HepG2 (cell line): ENCODE measurements at regions not wholly inside any gene's neighbourhood (a gene's known extent, or its start where the extent isn't known, plus 50 kb on each side); places are given as distances from the start of the nearest gene placed in this dataset.

Source experiments
- ATAC-seq: fragments of 200-7000 bp; cut with Tn5 transposase; 3 replicates; pipeline ENCODE4 v1.9.1; 2020; ENCODE audit warnings: mild to moderate bottlenecking, moderate library complexity
- BruUV-seq: library from RNA; stranded (reverse); fragments of 400-500 nt; replicated peaks from 2 replicates; lab custom pipeline; 2021; lab: Mats Ljungman, UMichigan
- CTCF ChIA-PET: fragments of 300-600 bp; formaldehyde crosslinking; extraction: SDS; loops from one replicate; lab custom pipeline; 2021; ENCODE audit warnings: low total read pairs, inconsistent platforms, low intra/inter-chr PET ratio; lab: Yijun Ruan, JAX
- POLR2A ChIA-PET: fragments of 350-600 bp; sonication (Branson Sonifier 250); formaldehyde crosslinking; loops from one replicate; lab custom pipeline; 2020; ENCODE audit warnings: antibody characterized with exemption, inconsistent platforms; lab: Yijun Ruan, JAX
- DNase-seq: peaks from one replicate; pipeline ENCODE4 v3.0.0-alpha.2; 2015; ENCODE audit warnings: low spot score
- FAIRE-seq: peaks from 3 replicates; lab custom pipeline; 2011; peaks lifted over from hg19 to GRCh38; lab: Jason Lieb, UNC
- H2AFZ ChIP-seq: one replicate; pipeline ENCODE4 v1.6.1; 2011; ENCODE audit warnings: low read length, inconsistent platforms
- H3K27ac ChIP-seq: fragments of 300-600 bp; 3 replicates; pipeline ENCODE4 v1.8.0; 2011; ENCODE audit warnings: mixed run types, mild to moderate bottlenecking, mixed read lengths, low read length, inconsistent platforms; ENCODE audit not compliant: insufficient read depth; ENCODE audit errors: extremely low read length
- H3K27me3 ChIP-seq, 2 experiments: fragments of 200-600 bp in 1 of 2; 2 replicates in 1 of 2; 3 replicates in 1 of 2; pipeline versions ENCODE4 v1.6.0 to v1.8.0; 2011; ENCODE audit warnings: low read length in 2 of 2, mild to moderate bottlenecking in 2 of 2, moderate library complexity in 2 of 2, inconsistent platforms in 1 of 2; ENCODE audit not compliant: insufficient read depth in 2 of 2, control insufficient read depth in 1 of 2
- H3K36me3 ChIP-seq, 2 experiments: fragments of 200-600 bp in 1 of 2; replicated peaks in 1 of 2; 2 replicates in 1 of 2; 3 replicates in 1 of 2; pipeline versions ENCODE4 v1.5.1 to v1.8.0; 2011; ENCODE audit warnings: low read length in 2 of 2, inconsistent platforms in 1 of 2; ENCODE audit not compliant: insufficient read depth in 2 of 2, control insufficient read depth in 1 of 2
- H3K4me1 ChIP-seq: 2 replicates; pipeline ENCODE4 v1.5.1; 2012; ENCODE audit warnings: low read length, inconsistent platforms; ENCODE audit not compliant: insufficient read depth
- H3K4me2 ChIP-seq: 2 replicates; pipeline ENCODE4 v1.6.0; 2011; ENCODE audit warnings: low read depth, low read length, inconsistent platforms
- H3K4me3 ChIP-seq, 3 experiments: fragments of 200-600 bp in 1 of 3; sonication (generic), shearing (Covaris generic) in 1 of 3; replicated peaks in 1 of 3; 2 replicates each; pipeline ENCODE4 v1.5.1; 2011 to 2016; ENCODE audit warnings: low read length in 3 of 3, inconsistent platforms in 2 of 3, low read depth in 2 of 3, mild to moderate bottlenecking in 2 of 3, control low read depth in 1 of 3, mixed read lengths in 1 of 3; ENCODE audit not compliant: insufficient read depth in 1 of 3
- H3K79me2 ChIP-seq: one replicate; pipeline ENCODE4 v1.6.1; 2011; ENCODE audit warnings: low read length, inconsistent platforms; ENCODE audit not compliant: insufficient read depth
- H3K9ac ChIP-seq: 2 replicates; pipeline ENCODE4 v1.6.0; 2011; ENCODE audit warnings: mild to moderate bottlenecking, low read depth, low read length, inconsistent platforms; ENCODE audit not compliant: insufficient read depth
- H3K9me3 ChIP-seq: 2 replicates; pipeline ENCODE4 v1.5.1; 2012; ENCODE audit warnings: mild to moderate bottlenecking, low read length
- H4K20me1 ChIP-seq: 2 replicates; pipeline ENCODE4 v1.6.0; 2011; ENCODE audit warnings: inconsistent platforms, mild to moderate bottlenecking, low read length, moderate library complexity; ENCODE audit not compliant: insufficient read depth
- ARHGAP35 ChIP-seq: sonication (generic); formaldehyde crosslinking; IDR thresholded peaks from 2 replicates; pipeline ENCODE4 v1.9.0; 2022; ENCODE audit warnings: mild to moderate bottlenecking, inconsistent platforms, moderate library complexity, missing genetic modification reagents, borderline replicate concordance
- DMAP1 ChIP-seq: IDR thresholded peaks from 2 replicates; pipeline ENCODE4 v1.6.1; 2016
- DPF2 ChIP-seq: sonication (generic); formaldehyde crosslinking; IDR thresholded peaks from 2 replicates; pipeline ENCODE4 v1.4.0; 2020; ENCODE audit warnings: mild to moderate bottlenecking, low read depth, missing genetic modification reagents, borderline replicate concordance
- FLYWCH1 ChIP-seq: sonication (generic); formaldehyde crosslinking; IDR thresholded peaks from 2 replicates; pipeline ENCODE4 v1.8.1; 2023; ENCODE audit warnings: mild to moderate bottlenecking, missing genetic modification reagents
- GATA4 ChIP-seq: sonication (generic); IDR thresholded peaks from 2 replicates; pipeline ENCODE4 v1.6.1; 2016; ENCODE audit warnings: antibody characterized with exemption, low read depth, borderline replicate concordance
- GATAD1 ChIP-seq: IDR thresholded peaks from 2 replicates; pipeline ENCODE4 v1.6.1; 2016; ENCODE audit warnings: missing genetic modification reagents, missing compliant biosample characterization
- HOXA9 ChIP-seq: sonication (generic); formaldehyde crosslinking; IDR thresholded peaks from 2 replicates; pipeline ENCODE4 v1.8.1; 2022; ENCODE audit warnings: missing genetic modification reagents, mild to moderate bottlenecking, moderate library complexity, borderline replicate concordance
- MTF2 ChIP-seq: sonication (generic); formaldehyde crosslinking; IDR thresholded peaks from 2 replicates; pipeline ENCODE4 v1.5.0; 2020; ENCODE audit warnings: missing genetic modification reagents, borderline replicate concordance
- NBN ChIP-seq: fragments of 450-650 bp; conservative IDR thresholded peaks from 2 replicates; pipeline ENCODE4 v1.6.1; 2017
- NR2F2 ChIP-seq: IDR thresholded peaks from 2 replicates; pipeline ENCODE4 v1.6.1; 2012; ENCODE audit warnings: low read depth, inconsistent platforms, borderline replicate concordance
- PAX8 ChIP-seq: sonication (generic); formaldehyde crosslinking; IDR thresholded peaks from 2 replicates; pipeline ENCODE4 v1.8.0; 2022; ENCODE audit warnings: mild to moderate bottlenecking, missing genetic modification reagents, borderline replicate concordance
- SMAD3 ChIP-seq: sonication (generic); formaldehyde crosslinking; IDR thresholded peaks from 2 replicates; pipeline ENCODE4 v1.4.0; 2020; ENCODE audit warnings: missing genetic modification reagents
- ZBTB34 ChIP-seq: sonication (generic); formaldehyde crosslinking; IDR thresholded peaks from 2 replicates; pipeline ENCODE4 v1.8.0; 2022; ENCODE audit warnings: mild to moderate bottlenecking, missing genetic modification reagents
- ZFX ChIP-seq: sonication (generic); formaldehyde crosslinking; IDR thresholded peaks from 2 replicates; pipeline ENCODE4 v1.4.0; 2020; ENCODE audit warnings: mild to moderate bottlenecking, low read depth, missing genetic modification reagents, moderate library complexity
- ZNF10 ChIP-seq: sonication (generic); formaldehyde crosslinking; IDR thresholded peaks from 2 replicates; pipeline ENCODE4 v1.4.0; 2020; ENCODE audit warnings: mild to moderate bottlenecking, low read depth, missing genetic modification reagents, borderline replicate concordance
- ZNF234 ChIP-seq: sonication (generic); formaldehyde crosslinking; conservative IDR thresholded peaks from 2 replicates; pipeline ENCODE4 v1.5.1; 2020; ENCODE audit warnings: mild to moderate bottlenecking, missing genetic modification reagents
- ZNF343 ChIP-seq: sonication (generic); formaldehyde crosslinking; IDR thresholded peaks from 2 replicates; pipeline ENCODE4 v1.4.0; 2020; ENCODE audit warnings: mild to moderate bottlenecking, missing genetic modification reagents
- ZNF709 ChIP-seq: sonication (generic); formaldehyde crosslinking; IDR thresholded peaks from 2 replicates; pipeline ENCODE4 v1.5.0; 2020; ENCODE audit warnings: mild to moderate bottlenecking, missing genetic modification reagents
- WGBS: methylation state at CpG from one replicate; pipeline ENCODE4 v1.1.6; 2017; ENCODE audit warnings: low lambda C conversion rate; 5-methylcytosine and 5-hydroxymethylcytosine counted together
- in situ Hi-C: cut with HindIII; loops from 2 replicates; pipeline ENCODE4 v1.10.0; 2017; ENCODE audit warnings: low pct_unique_long_range_greater_than_20kb; ENCODE audit not compliant: extremely low pct_ligation_motif_present
- intact Hi-C: fragments of 100-400 bp; cut with micrococcal nuclease; formaldehyde crosslinking; loops from one replicate; pipeline ENCODE4 v1.10.0; 2022; ENCODE audit not compliant: unreplicated experiment

GRCh38 chr20:57095426-57095825, 171.0 kb downstream of the BMP7 start (continued):
- no peak for TF ChIP-seq ARHGAP35 (CRISPR knock-in tag)
- no peak for TF ChIP-seq ZBTB34 (CRISPR knock-in tag)

GRCh38 chr20:57097245-57097915, 169.1 kb downstream of the BMP7 start:
- Histone ChIP-seq H3K9me3 (no peaks in the 10 kb centered on the region), H3K27me3 (peaks cover 5 to 21% of the 10 kb centered on the region in 2 experiments; a peak in 3 of 5 replicates), H3K4me1 (no peaks in the 10 kb centered on the region), H4K20me1 (no peaks in the 10 kb centered on the region)
- in situ Hi-C loops: no loop called here
- CTCF ChIA-PET: no interaction called here
- ATAC-seq (no peak), FAIRE-seq (no peak)
- TF ChIP-seq NBN (no peak), SMAD3 (CRISPR knock-in tag) (no peak), ZNF10 (no peak), DMAP1 (no peak), MTF2 (CRISPR knock-in tag) (no peak), ZNF234 (CRISPR knock-in tag) (no peak), GATAD1 (CRISPR knock-in tag) (no peak), FLYWCH1 (CRISPR knock-in tag) (no peak), ZNF709 (CRISPR knock-in tag) (no peak), ZNF343 (no peak), NR2F2 (no peak), DPF2 (CRISPR knock-in tag) (no peak), ZFX (CRISPR knock-in tag) (no peak), PAX8 (CRISPR knock-in tag) (no peak), GATA4 (no peak), HOXA9 (CRISPR knock-in tag) (no peak)
- TF ChIP-seq, all 625 proteins: peak for 0
- BruUV-seq: no TSS peak
- H2AFZ ChIP-seq: no peak overlapping the region
- intact Hi-C loops: no loop called here
- H3K79me2 ChIP-seq: no peaks in the 10 kb centered on the region
- 9% methylated on average over 9 of the region's 9 CpGs for WGBS
- DNase-seq: no peak
- no peak overlapping the region for H3K4me3 ChIP-seq
- H3K4me2 ChIP-seq: no peak overlapping the region
- no peak overlapping the region for H3K9ac ChIP-seq
- no peaks in the 10 kb centered on the region for H3K36me3 ChIP-seq
- POLR2A ChIA-PET: no interaction called here
- H3K27ac ChIP-seq: no peak overlapping the region
